Ishikawa (cell line): ENCODE measurements at regions not wholly inside any gene's neighbourhood (a gene's known extent, or its start where the extent isn't known, plus 50 kb on each side); places are given as distances from the start of the nearest gene placed in this dataset.

Source experiments
- CEBPB ChIP-seq: IDR thresholded peaks from 2 replicates; pipeline ENCODE4 v1.6.1; 2012
- CREB1 ChIP-seq: IDR thresholded peaks from 2 replicates; pipeline ENCODE4 v1.6.1; 2012; ENCODE audit warnings: low read depth
- EGR1 ChIP-seq: IDR thresholded peaks from 2 replicates; pipeline ENCODE4 v1.6.1; 2012
- EP300 ChIP-seq: IDR thresholded peaks from 2 replicates; pipeline ENCODE4 v1.6.1; 2012; ENCODE audit warnings: borderline replicate concordance
- FOXM1 ChIP-seq: IDR thresholded peaks from 2 replicates; pipeline ENCODE4 v1.6.1; 2012; ENCODE audit warnings: low read depth, borderline replicate concordance
- MAX ChIP-seq: IDR thresholded peaks from 2 replicates; pipeline ENCODE4 v1.6.1; 2012
- NFIC ChIP-seq: IDR thresholded peaks from 2 replicates; pipeline ENCODE4 v1.6.1; 2012
- RAD21 ChIP-seq: IDR thresholded peaks from 2 replicates; pipeline ENCODE4 v1.6.1; 2012; ENCODE audit warnings: low read depth
- REST ChIP-seq: IDR thresholded peaks from 2 replicates; pipeline ENCODE4 v1.6.1; 2012; ENCODE audit warnings: low read depth, mild to moderate bottlenecking
- TAF1 ChIP-seq: IDR thresholded peaks from 2 replicates; pipeline ENCODE4 v1.6.1; 2012; ENCODE audit warnings: low read depth, mild to moderate bottlenecking
- TCF12 ChIP-seq: IDR thresholded peaks from 2 replicates; pipeline ENCODE4 v1.6.1; 2012; ENCODE audit warnings: low read depth
- TEAD4 ChIP-seq: IDR thresholded peaks from 2 replicates; pipeline ENCODE4 v1.6.1; 2012
- USF1 ChIP-seq: IDR thresholded peaks from 2 replicates; pipeline ENCODE4 v1.6.1; 2012
- YY1 ChIP-seq: IDR thresholded peaks from 2 replicates; pipeline ENCODE4 v1.6.1; 2012; ENCODE audit warnings: low read depth
- ZBTB7A ChIP-seq: IDR thresholded peaks from 2 replicates; pipeline ENCODE4 v1.6.1; 2012; ENCODE audit warnings: low read depth

- TF ChIP-seq FOXM1 (no peak), NFIC (no peak), YY1 (no peak)
Measured at GRCh38 chr11:112822478-112823274, 138.5 kb upstream of the NCAM1 start.

- TF ChIP-seq EGR1, result no peak
- no peak for TF ChIP-seq NFIC
- TF ChIP-seq ZBTB7A, result no peak
- TF ChIP-seq REST, result no peak
- TF ChIP-seq TEAD4, result no peak
- no peak for TF ChIP-seq TCF12
Measured at GRCh38 chr11:112826026-112826425, 135.2 kb upstream of the NCAM1 start.

DNA sequence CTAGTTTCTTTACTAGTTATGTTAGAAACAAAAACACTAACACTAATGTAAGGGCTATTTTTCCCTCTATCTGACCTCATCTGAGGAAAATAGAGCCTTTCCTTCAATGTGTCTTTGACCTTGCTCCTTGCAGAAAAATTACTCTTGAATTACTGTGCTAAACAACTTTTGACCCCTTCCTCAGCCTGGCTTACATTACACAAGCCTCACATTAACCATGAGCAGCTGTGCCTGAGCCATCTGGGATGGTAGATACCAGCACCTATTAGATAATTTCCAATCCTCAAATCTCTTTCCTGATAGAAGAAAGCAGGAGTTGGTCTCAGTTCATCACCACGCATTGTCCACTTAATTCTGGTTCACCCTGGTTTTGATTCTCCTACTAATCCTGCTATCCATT is 134.4 kb upstream of the NCAM1 start:
- no peak for TF ChIP-seq NFIC
- TF ChIP-seq REST, result no peak
- TF ChIP-seq EGR1, result no peak
- TF ChIP-seq TAF1, result no peak
- no peak for TF ChIP-seq MAX
- no peak for TF ChIP-seq TCF12
- TF ChIP-seq TEAD4, result no peak
- no peak for TF ChIP-seq EP300
- no peak for TF ChIP-seq RAD21
- no peak for TF ChIP-seq FOXM1
- no peak for TF ChIP-seq ZBTB7A
- no peak for TF ChIP-seq USF1
- TF ChIP-seq CEBPB, result no peak
- TF ChIP-seq CREB1, result no peak
- no peak for TF ChIP-seq YY1

- TF ChIP-seq CREB1 (no peak), CEBPB (no peak), FOXM1 (no peak), RAD21 (no peak), YY1 (no peak), EGR1 (no peak), REST (no peak)
Measured at GRCh38 chr11:112828421-112828820, 132.8 kb upstream of the NCAM1 start.

DNA sequence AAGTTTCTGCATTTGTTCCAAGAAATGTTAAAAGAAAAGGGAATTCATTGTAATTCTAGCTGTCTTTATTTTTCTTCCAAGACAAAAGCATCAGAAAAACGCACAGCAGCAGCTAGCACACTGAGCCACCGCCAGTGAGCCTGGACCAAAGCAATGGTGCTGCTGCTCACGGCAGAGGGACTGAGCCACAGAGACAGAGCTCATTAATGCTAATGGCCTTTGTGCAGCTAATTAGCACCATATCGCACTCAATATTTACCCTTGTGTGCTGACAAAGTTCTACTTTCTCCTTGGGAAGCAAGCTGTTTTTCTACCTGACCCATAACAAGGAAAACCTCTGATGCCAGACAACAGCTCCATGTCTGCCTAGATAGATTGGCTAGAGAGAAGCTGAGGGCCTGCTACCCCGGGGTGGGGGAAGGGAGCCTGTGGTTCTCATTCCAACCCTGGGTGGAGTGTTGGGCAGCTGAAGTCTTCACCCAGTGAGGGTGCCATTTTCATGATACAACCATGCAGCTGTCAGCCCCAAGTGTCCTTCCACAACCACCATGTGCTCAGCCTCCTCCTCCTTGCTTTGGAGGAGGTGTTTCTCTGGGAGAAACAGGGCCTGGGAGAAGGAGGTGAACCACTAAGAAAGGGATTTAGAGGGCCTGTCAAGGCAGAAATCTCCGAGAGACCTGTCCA is 131.1 kb upstream of the NCAM1 start:
- TF ChIP-seq CREB1 (no peak), YY1 (no peak), EGR1 (no peak), FOXM1 (no peak), USF1 (no peak), EP300 (no peak), MAX (no peak), REST (no peak), ZBTB7A (no peak), TCF12 (no peak)
